Stimulated activated CD4-positive, alpha-beta T cell treated with anti-CD3 and anti-CD28 coated beads, TNF-alpha, amount 100 ng/mL, for 24 hours (primary cell): ENCODE measurements at regions not wholly inside any gene's neighbourhood (a gene's known extent, or its start where the extent isn't known, plus 50 kb on each side); places are given as distances from the start of the nearest gene placed in this dataset.

Experiments used
- DNase-seq, 3 experiments: peaks; one replicate each; pipeline ENCODE4 v3.0.0-alpha.2; 2020; ENCODE audit warnings: low read depth in 3 of 3

DNA sequence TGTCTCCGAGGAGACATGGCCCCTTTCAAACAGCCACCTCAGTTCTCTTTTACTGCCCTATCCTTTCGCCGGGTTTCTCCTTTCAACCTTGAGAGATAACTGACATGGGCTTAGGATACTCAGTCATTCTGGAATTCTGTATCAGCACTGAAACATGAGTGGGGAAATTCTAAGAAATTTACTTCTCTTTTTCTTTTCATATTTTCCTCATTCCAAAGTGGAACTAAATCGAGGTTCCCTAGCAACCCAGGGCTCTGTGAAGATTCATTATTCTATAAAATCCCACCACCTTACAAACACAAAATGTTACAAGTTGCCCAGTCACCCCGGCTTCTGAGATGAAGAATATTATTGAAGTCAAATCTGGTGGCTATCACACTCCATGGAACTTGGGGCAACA is 319.2 kb downstream of the ENC1 start:
- no peak for DNase-seq

- no peak for DNase-seq
Observed at GRCh38 chr5:74320526-74320925, 320.0 kb downstream of the ENC1 start.

- DNase-seq: peak in 1 of 3 experiments; percentile 19
Observed at GRCh38 chr5:74319076-74319475, 321.5 kb downstream of the ENC1 start.

DNA sequence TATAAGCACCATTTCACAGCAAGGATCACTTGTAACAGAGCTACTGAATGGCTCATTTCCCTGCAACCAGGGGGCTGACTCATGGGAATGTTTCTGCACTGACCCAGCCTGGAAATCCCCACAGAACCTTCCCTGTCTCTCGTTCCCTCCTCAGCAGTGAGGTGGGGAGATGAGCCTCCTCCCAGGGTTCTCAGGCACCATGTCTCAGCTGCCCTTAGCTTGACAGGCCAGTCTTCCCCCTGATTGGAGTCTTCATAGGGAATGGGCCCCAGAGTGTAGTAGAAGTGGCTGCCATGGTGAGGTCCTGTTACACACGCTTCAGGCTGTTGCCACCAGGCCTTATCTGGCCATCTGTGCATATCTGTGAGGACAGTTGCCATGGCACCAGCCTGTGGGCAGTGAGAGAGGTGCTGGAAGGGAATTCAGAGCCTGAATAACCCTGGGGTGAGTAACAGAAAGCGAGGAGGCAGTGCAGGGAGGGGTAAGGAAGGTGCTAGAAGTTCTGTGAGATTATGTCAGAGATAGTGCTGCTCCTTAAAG is 324.4 kb downstream of the ENC1 start:
- peak in 1 of 3 experiments; percentile 9 for DNase-seq

GRCh38 chr5:74314906-74315305 is 325.6 kb downstream of the ENC1 start:
- no peak for DNase-seq

DNA sequence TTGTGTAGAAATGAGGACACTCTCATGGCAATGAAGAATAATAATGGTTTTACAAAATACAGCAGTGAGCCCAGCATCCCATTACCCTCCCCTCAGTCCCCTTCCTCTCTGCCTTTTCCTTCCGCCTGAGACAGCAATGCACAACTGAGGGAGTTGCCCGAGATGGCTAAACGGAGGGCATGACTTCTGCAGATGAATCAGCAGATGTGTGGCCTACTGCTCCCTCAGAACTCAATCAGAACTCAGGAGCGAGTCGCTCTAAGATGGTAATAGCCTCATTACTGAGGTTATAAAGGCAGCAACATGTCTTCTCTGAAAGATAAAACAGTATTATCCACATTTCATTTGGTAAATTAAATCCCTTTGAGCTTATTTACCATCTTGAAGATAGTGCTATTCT is 326.6 kb downstream of the ENC1 start:
- DNase-seq: no peak

GRCh38 chr5:74312746-74313145 is 327.8 kb downstream of the ENC1 start:
- no peak for DNase-seq

DNA sequence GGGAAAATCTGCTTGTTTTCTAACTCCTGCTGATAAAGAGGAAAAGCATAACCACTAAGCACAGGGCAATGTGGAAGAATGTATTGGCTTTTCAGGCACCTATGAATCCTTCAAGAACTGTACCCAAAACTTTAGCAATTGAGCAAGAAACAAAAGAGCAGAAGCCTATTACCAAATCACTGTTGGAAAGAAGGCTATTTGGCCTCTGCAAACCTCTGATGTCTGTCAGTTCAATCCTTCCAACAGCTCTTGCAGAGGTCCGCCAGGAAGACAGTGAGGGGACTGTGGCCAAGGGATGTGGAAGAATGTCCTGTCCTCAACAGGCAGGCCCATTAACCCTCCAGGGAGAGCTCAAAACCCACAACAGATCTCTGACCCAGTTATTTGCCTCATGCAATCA is 328.6 kb downstream of the ENC1 start:
- no peak for DNase-seq

- no peak for DNase-seq
Observed at GRCh38 chr5:74310997-74311930, 329.3 kb downstream of the ENC1 start.

DNA sequence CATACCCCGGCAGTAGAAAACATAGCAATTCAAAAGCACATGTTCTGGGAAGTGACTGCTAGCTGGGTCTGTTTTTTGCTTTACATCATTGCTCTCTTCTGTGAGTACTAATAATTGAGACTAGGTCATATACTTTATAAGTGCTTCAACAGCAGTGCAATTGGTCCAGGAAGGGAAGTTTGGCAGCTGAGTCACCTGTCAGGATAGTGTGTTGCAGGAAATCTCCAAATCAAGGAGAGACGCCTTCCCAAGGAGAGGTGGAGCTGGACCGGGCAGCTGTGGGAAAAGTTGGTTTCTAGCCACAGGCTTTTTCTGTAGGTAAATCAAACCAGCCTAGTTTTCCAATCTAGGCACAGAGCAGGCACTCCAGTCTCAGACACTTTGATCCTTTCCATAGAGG is 330.1 kb downstream of the ENC1 start:
- no peak for DNase-seq

- DNase-seq: no peak
Observed at GRCh38 chr5:74309050-74309449, 331.5 kb downstream of the ENC1 start.

DNA sequence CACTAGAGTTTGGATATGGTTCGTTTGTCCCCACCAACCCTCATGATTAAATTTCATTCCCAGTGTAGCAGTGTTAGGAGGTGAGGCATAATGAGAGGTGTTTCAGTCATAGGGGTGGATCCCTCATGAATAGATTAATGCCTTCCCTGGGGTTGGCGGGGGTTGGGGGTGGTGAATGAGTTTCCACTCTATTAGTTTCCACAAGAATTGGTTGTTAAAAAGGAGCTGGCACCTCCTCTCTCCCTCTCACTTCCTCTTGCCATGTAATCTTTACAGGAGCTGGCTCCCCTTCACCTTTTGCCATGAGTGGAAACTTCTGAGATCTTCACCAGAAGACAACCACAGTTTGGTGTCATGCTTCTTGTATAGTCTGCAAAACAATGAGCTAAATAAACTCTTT is 333.7 kb downstream of the ENC1 start:
- no peak for DNase-seq

- no peak for DNase-seq
Observed at GRCh38 chr5:74304536-74304935, 336.0 kb downstream of the ENC1 start.

- DNase-seq: no peak
Observed at GRCh38 chr5:74303578-74303977, 336.9 kb downstream of the ENC1 start.

GRCh38 chr5:74301576-74301975 is 339.0 kb downstream of the ENC1 start:
- no peak for DNase-seq

DNA sequence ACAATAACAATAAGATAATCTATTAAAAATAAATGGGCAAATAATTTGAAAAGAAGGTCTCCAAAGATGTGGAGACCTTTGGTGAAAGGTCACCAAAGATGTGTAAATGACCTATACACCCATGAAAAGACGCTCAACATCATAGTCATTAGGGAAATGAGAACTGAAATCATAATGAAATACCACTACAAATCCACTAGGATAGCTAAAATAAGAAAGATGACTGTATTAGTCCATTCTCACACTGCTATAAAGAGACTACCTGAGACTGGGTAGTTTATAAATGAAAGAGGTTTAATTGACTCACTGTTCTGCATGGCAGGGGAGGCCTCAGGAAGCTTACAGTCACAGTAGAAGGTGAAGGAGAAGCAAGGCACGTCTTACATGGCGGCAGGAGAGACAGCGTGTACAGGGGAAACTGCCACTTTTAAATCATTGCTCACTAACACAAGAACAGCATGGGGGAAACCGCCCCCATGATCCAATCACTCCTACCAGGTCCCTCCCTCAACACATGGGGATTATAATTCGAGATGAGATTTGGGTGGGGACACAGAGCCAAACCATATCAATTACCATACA is 339.6 kb downstream of the ENC1 start:
- no peak for DNase-seq

GRCh38 chr5:74299833-74300232 is 340.7 kb downstream of the ENC1 start:
- DNase-seq: no peak

DNA sequence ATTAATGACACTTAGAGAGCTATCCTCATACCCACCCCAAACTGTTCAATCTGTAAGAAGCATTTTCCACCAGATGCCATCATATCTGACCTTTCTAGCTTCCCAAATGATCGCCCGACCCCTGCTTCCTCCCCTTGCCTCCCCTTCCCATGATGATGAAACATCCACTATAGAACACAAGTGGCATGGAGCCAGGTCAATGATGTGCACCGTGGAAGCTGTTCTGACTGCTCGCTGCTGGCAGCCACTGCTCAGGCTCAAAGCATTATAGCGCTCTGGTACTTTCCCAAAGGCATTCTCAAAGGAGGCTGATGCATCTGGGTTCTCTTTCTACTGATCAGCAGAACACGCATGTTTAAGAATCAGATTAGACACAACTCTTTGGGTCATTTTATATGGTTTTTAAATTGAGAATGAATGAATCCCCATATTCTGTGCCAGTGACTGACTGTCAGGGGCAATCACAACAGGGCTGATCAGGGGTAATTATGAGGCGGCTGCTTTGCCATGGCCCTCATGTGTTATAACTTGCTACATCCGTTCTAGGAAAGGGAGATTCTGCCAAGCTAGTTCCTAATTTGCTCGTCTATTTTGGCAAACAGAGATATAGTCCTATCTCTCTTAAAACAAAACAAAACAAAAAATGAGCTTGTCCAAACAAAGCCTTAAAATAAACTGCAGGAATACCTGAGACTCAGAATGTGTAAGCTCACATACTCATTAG is 343.7 kb downstream of the ENC1 start:
- no peak for DNase-seq

DNA sequence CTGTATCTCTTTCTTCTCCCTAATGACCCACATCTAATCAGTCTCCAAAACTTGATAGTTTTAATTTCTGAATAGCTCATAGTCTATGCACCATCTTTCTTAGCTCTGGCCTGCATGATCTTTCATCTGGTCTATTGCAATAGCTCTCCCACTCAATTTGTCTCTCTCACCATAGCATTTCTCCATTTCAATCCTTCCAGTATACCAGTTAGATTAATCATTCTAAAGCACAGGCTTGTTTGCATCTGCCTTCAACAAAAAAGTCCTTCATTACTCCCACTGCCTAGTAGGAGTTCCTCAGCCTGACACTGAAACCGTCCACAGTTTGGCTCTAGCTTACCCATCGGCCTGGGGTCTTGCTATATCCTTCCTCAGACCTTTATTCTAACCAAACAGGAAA is 344.9 kb downstream of the ENC1 start:
- no peak for DNase-seq

DNA sequence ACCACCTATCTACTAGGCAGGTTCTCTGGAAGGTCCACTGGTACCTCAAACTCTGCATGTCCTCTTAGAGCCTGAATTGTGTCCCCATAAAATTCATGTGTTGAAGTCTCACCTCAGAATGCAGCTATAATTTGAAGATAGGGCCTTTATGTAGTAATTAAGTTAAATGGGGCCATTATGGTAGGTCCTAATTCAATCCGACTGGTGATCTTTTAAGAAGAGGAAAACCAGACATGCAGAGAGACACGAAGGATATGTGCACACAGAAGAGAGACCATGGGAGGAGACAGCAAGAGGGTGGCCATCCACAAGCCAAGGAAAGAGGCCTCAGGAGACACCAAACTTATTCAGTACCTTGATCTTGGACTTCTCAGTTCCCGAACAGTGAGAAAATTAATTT is 345.4 kb downstream of the ENC1 start:
- no peak for DNase-seq

DNA sequence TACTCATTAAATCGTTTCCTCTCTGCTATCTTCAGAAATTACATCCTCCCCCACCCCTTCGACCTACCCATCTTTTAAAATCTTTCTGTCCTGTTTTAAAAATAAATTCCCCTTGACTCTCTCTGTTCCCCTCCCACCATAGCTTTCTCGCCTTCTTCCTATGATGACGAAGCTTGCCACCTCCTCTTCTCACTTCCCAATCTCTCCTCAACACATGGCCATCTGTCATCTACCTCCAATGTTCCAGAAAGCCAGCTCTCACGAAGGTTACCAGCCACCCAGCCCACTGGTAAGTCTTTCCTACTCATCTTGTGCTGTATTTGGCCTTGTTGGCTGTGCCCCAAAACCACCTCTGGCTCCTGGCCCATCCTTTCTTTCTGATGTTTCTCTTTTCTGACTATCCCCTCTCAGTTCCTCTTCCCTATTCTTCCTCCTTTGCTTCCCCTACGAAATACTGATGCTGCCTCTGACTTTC is 346.3 kb downstream of the ENC1 start:
- no peak for DNase-seq

GRCh38 chr5:74293182-74293581 is 347.3 kb downstream of the ENC1 start:
- no peak for DNase-seq
